ENCODE measurements at regions not wholly inside any gene's neighbourhood (a gene's known extent, or its start where the extent isn't known, plus 50 kb on each side); places are given as distances from the start of the nearest gene placed in this dataset.

- Histone ChIP-seq H3K27me3 (ENCODE audit: control insufficient read depth, insufficient read depth, low read length) (no peaks in the 10 kb centered on the region), H3K4me1 (ENCODE audit: control insufficient read depth, insufficient read depth, low read length) (no peaks in the 10 kb centered on the region), H3K9me3 (ENCODE audit: control insufficient read depth, insufficient read depth, low read length) (no peaks in the 10 kb centered on the region), H3K4me3 (ENCODE audit: low read depth, low read length) (no peak overlapping the region), H3K36me3 (ENCODE audit: control insufficient read depth, insufficient read depth, low read length) (no peaks in the 10 kb centered on the region), H3K9ac (ENCODE audit: low read depth, low read length) (no peak overlapping the region)
These were observed 59.0 kb upstream of the PDE10A start for GRCh38 chr6:165722022-165722421.

GRCh38 chr6:165721356-165721755 is 58.3 kb upstream of the PDE10A start:
- H3K36me3 ChIP-seq (ENCODE audit: control insufficient read depth, insufficient read depth, low read length): no peaks in the 10 kb centered on the region
- no peaks in the 10 kb centered on the region for H3K9me3 ChIP-seq (ENCODE audit: control insufficient read depth, insufficient read depth, low read length)
- no peaks in the 10 kb centered on the region for H3K27me3 ChIP-seq (ENCODE audit: control insufficient read depth, insufficient read depth, low read length)

GRCh38 chr6:165718491-165718891 is 55.5 kb upstream of the PDE10A start:
- Histone ChIP-seq H3K4me1 (ENCODE audit: control insufficient read depth, insufficient read depth, low read length) (no peaks in the 10 kb centered on the region), H3K36me3 (ENCODE audit: control insufficient read depth, insufficient read depth, low read length) (no peaks in the 10 kb centered on the region), H3K9me3 (ENCODE audit: control insufficient read depth, insufficient read depth, low read length) (no peaks in the 10 kb centered on the region), H3K9ac (ENCODE audit: low read depth, low read length) (no peak overlapping the region), H3K4me3 (ENCODE audit: low read depth, low read length) (no peak overlapping the region), H3K27me3 (ENCODE audit: control insufficient read depth, insufficient read depth, low read length) (no peaks in the 10 kb centered on the region)

More at GRCh38 chr6:165721356-165721755, 58.3 kb upstream of the PDE10A start:
- Histone ChIP-seq H3K4me1 (ENCODE audit: control insufficient read depth, insufficient read depth, low read length) (no peaks in the 10 kb centered on the region), H3K4me3 (ENCODE audit: low read depth, low read length) (no peak overlapping the region), H3K9ac (ENCODE audit: low read depth, low read length) (no peak overlapping the region)

- no peaks in the 10 kb centered on the region for H3K36me3 ChIP-seq (ENCODE audit: control insufficient read depth, insufficient read depth, low read length)
- H3K4me1 ChIP-seq (ENCODE audit: control insufficient read depth, insufficient read depth, low read length): no peaks in the 10 kb centered on the region
- no peak overlapping the region for H3K9ac ChIP-seq (ENCODE audit: low read depth, low read length)
- H3K27me3 ChIP-seq (ENCODE audit: control insufficient read depth, insufficient read depth, low read length): no peaks in the 10 kb centered on the region
- no peak overlapping the region for H3K4me3 ChIP-seq (ENCODE audit: low read depth, low read length)
- H3K9me3 ChIP-seq (ENCODE audit: control insufficient read depth, insufficient read depth, low read length): no peaks in the 10 kb centered on the region
These were observed 54.9 kb upstream of the PDE10A start for GRCh38 chr6:165717732-165718465.

- no peak overlapping the region for H3K9ac ChIP-seq (ENCODE audit: low read depth, low read length)
- no peaks in the 10 kb centered on the region for H3K4me1 ChIP-seq (ENCODE audit: control insufficient read depth, insufficient read depth, low read length)
- H3K27me3 ChIP-seq (ENCODE audit: control insufficient read depth, insufficient read depth, low read length): peaks cover 3% of the 10 kb centered on the region
These were observed 53.8 kb upstream of the PDE10A start for GRCh38 chr6:165716886-165717285.

GRCh38 chr6:165715428-165715827 is 52.4 kb upstream of the PDE10A start:
- peaks cover 13% of the 10 kb centered on the region for H3K27me3 ChIP-seq (ENCODE audit: control insufficient read depth, insufficient read depth, low read length)
- H3K36me3 ChIP-seq (ENCODE audit: control insufficient read depth, insufficient read depth, low read length): no peaks in the 10 kb centered on the region
- no peaks in the 10 kb centered on the region for H3K9me3 ChIP-seq (ENCODE audit: control insufficient read depth, insufficient read depth, low read length)
- H3K4me1 ChIP-seq (ENCODE audit: control insufficient read depth, insufficient read depth, low read length): no peaks in the 10 kb centered on the region
- no peak overlapping the region for H3K9ac ChIP-seq (ENCODE audit: low read depth, low read length)
- no peak overlapping the region for H3K4me3 ChIP-seq (ENCODE audit: low read depth, low read length)

More at GRCh38 chr6:165716886-165717285, 53.8 kb upstream of the PDE10A start:
- Histone ChIP-seq H3K4me3 (ENCODE audit: low read depth, low read length) (no peak overlapping the region), H3K36me3 (ENCODE audit: control insufficient read depth, insufficient read depth, low read length) (no peaks in the 10 kb centered on the region), H3K9me3 (ENCODE audit: control insufficient read depth, insufficient read depth, low read length) (no peaks in the 10 kb centered on the region)

GRCh38 chr6:165714907-165715306 is 51.9 kb upstream of the PDE10A start:
- Histone ChIP-seq H3K9me3 (ENCODE audit: control insufficient read depth, insufficient read depth, low read length) (no peaks in the 10 kb centered on the region), H3K9ac (ENCODE audit: low read depth, low read length) (no peak overlapping the region), H3K4me1 (ENCODE audit: control insufficient read depth, insufficient read depth, low read length) (no peaks in the 10 kb centered on the region), H3K36me3 (ENCODE audit: control insufficient read depth, insufficient read depth, low read length) (no peaks in the 10 kb centered on the region), H3K27me3 (ENCODE audit: control insufficient read depth, insufficient read depth, low read length) (peaks cover 18% of the 10 kb centered on the region), H3K4me3 (ENCODE audit: low read depth, low read length) (no peak overlapping the region)

- Histone ChIP-seq H3K27me3 (ENCODE audit: control insufficient read depth, insufficient read depth, low read length) (peaks cover 21% of the 10 kb centered on the region), H3K4me1 (ENCODE audit: control insufficient read depth, insufficient read depth, low read length) (no peaks in the 10 kb centered on the region), H3K9ac (ENCODE audit: low read depth, low read length) (no peak overlapping the region), H3K4me3 (ENCODE audit: low read depth, low read length) (no peak overlapping the region), H3K36me3 (ENCODE audit: control insufficient read depth, insufficient read depth, low read length) (no peaks in the 10 kb centered on the region), H3K9me3 (ENCODE audit: control insufficient read depth, insufficient read depth, low read length) (no peaks in the 10 kb centered on the region)
These were observed 50.9 kb upstream of the PDE10A start for GRCh38 chr6:165713845-165714466.
